H1 (cell line): ENCODE measurements at regions not wholly inside any gene's neighbourhood (a gene's known extent, or its start where the extent isn't known, plus 50 kb on each side); places are given as distances from the start of the nearest gene placed in this dataset.

Experiments
- CTCF ChIP-seq, 3 experiments: IDR thresholded peaks; 1 replicate in 2 of 3; 2 replicates in 1 of 3; pipeline versions ENCODE4 v1.5.1 to v1.6.1; 2011; ENCODE audit warnings: low read length in 3 of 3, mild to moderate bottlenecking in 3 of 3, inconsistent platforms in 2 of 3, low read depth in 1 of 3, moderate library complexity in 1 of 3; ENCODE audit not compliant: insufficient read depth in 1 of 3; ENCODE audit errors: control extremely low read depth in 1 of 3

DNA sequence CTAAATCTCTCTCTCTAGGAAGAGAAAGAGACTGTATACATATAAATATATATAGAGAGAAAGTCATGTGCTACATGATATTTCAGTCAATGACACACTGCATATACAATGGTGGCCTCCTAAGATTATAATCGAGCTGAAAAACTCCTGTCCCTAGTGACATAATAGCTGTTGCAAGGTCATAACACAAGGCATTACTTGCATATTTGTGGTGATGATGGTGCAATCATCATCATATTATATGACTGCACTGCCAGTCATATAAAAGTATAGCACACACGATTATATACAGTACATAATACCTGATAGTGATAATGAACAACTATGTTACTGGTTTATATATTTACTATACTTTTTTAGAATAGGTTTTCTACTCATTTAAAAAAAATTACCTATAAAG, 316.7 kb downstream of the FGFR2 start (continued):
- TF ChIP-seq CTCF (IDR thresholded peaks at IDR 0.05; ENCODE audit: control extremely low read depth in 1 of 3, insufficient read depth in 1 of 3, low read depth in 1 of 3, low read length in 3 of 3): no peak
